CD4-positive, alpha-beta T cell treated with Interleukin-21 for 1 hour (primary cell): ENCODE measurements at regions not wholly inside any gene's neighbourhood (a gene's known extent, or its start where the extent isn't known, plus 50 kb on each side); places are given as distances from the start of the nearest gene placed in this dataset.
"Not testable (repeated sequence)": the region's sequence is repeated elsewhere in the genome, so short reads cannot be mapped to it uniquely, and the experiment has no call there.

Experiments
- DNase-seq: peaks from one replicate; pipeline ENCODE4 v3.0.0-alpha.2; 2020

DNA sequence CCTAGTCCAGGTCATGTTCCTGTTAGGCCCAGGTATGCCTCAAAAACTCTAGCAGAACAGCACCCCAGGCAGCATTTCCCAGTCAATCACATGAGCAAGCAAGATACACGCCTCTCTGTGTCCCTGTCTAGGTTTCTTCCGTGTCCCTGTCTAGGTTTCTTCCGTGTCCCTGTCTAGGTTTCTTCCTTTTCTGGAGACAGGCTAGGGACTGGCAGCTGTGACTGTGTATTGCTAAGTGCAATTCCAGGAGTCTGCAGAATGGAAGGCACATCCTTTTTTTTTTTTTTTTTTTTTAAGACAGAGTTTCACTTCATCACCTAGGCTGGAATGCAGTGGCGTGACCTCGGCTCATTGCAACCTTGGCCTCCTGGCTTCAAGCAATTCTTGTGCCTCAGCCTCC lies 77.6 kb downstream of the SETD4 start:
- DNase-seq = no peak

DNA sequence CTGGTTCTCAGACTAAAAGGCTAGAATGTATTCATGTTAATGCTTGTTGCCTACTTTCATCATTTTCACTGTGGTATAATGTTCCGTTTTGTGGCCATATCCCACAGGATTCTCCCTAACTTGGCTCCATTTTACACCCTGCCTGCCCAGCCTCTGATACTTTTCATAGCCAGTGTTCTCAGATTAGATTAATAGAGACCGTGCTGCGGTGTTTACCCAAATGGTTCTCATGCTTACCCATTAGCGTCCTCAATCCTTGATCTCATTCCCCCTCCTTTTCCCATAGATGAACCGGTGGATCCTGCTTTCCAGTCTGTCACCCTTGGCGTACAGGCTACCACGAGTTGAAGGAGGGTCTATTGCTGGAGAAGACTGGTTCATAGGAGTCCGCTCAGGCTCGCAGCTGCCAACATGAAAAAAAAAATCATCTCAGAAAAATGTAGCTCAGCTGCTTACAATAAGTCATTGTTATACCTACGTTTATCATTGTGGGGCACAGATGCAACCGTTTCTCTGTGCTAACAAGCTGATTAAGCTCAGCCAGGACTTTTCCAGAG lies 78.7 kb downstream of the SETD4 start:
- no peak for DNase-seq

DNA sequence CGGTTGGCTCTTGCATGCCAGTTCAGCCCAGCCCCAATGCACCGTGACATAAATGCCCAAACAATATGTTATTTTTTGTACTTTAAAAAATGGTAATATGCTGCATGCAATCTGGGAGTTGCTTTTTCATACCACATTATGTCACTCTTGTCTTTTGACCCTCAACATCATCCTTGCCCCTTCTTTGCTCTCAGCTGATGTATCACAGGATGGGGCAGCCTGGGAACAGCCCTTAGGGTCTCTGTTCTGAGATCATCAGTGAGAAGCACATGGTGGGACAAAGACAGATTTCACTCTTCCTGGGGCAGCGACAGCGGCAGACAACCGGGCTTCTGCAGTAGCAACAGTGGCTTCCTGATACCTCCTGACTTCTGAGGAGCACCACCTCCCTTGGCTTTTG lies 79.5 kb downstream of the SETD4 start:
- DNase-seq = no peak

DNA sequence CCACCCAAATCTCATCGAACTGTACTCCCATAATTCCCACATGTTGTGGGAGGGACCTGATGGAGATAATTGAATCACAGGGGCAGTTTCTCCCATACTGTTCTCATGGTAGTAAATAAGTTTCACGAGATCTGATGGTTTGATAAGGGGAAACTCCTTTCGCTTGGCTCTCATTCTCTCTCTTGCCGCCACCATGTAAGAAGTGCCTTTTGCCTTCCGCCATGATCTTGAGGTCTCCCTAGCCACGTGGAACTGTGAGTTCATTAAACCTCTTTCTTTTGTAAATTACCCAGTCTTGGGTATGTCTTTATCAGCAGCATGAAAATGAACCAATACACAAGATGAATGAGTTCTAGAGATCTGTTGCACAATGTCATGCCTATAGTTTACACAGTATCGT lies 82.5 kb downstream of the SETD4 start:
- not testable (repeated sequence) for DNase-seq

DNA sequence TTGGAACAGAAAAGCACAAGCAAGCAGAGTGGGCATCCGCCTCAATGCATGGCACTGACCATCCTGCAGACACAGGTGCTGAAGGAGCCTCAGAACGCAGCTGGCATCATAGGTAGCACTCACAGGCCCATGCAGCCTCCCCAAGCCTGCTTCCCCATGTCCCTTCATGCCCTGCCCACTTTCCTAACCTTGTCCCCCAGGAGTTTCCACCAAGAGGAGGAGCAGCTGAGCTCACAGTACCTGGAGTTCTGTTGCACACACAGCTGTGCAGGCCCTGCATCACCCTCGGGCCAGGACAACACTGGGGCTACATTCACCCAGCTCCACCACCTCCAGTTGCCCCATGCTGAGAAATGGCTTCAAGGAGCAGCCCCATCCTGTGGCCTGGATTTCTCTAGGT lies 83.4 kb downstream of the SETD4 start:
- no peak for DNase-seq

DNA sequence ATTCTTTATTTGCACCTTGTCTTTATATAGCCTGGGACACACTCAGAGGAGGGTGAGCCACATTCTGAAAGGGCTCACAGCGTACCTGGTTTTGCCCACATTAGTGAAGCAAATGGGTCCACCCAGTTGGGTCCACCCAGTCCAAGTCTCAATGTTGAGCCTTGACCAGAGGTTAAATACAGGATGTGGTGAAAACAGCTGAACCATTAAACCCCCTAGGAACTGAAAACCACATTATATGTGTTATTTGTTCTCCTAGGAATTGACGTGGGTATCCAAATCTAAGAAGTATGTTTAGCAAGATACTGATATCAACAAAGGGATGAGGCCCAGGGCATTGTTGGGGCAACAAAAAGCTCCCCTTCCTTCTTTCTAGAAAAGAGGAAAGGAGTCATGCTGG lies 83.8 kb downstream of the SETD4 start:
- DNase-seq = no peak

DNA sequence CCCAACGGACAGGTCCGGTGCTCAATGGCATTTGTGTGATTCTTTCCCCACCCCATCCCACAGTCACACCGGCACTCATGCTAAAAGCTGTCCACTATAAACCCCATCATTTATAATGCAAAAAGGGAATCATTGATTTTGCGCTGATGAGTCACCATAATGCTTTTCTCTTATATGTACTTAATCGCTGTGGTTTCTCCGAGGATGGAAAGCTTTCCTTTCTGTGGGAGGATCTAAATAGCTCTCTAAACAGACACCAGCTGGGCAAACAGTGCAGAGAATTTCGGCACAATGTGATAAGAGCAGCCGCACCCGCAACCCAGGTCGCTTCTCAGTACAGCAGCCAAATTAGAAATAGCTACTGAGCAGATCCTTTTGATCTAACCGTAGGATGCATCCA lies 85.6 kb downstream of the SETD4 start:
- DNase-seq = no peak

DNA sequence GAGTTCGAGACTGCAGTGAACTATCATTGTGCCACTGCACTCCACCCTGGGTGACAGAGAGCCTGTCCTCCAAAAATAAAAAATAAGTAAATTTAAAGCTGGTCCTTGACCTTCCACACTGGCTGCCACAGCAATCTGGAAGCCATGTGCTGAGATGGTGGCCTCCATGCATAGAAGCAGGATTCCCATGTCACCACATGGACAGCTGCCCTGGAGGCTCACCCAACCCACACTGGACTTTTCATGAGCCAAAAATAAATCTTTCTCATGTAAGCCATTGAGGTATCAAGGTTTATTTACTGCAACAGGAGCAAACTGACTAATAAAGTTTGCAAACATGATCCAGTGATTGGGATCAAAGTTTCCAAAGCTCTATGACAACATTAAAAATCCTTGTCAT lies 88.5 kb downstream of the SETD4 start:
- no peak for DNase-seq

DNA sequence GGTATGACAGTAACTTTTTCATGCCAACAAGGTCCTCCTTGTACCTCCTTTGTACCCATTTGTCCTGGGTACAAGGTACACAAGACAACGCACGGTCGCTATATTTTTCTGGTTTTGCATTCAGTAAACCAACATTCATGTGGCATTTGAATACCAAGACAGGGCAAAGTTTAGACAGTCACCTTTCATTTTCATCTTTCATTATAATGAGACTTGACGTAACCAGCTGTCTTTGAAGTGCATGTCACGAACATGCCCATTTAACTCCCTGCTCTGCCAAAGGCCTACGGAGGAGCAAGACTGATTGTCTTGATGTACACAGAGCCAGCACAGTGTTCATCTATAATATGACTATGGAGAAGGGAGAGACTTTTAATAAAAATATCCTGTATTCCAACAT lies 91.0 kb downstream of the SETD4 start:
- DNase-seq = no peak

DNA sequence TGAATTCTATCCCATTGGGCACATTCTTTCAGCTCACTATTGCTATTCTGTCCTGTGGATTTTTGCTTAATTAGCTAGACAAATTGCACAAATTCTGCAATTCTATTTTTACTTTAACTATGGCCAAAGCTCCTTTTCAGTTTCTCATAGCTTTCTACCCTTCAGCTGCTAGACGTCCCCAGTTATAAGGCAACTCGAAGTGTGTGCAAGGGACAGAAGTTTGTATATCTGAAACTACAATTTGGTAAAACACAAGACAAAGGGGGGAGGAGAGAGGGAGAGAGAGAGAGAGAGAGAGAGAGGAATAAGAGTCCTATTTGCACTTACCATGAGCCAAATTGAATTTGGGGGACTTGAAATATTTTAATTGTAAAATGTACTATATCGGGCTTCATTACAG lies 91.8 kb downstream of the SETD4 start:
- no peak for DNase-seq

DNA sequence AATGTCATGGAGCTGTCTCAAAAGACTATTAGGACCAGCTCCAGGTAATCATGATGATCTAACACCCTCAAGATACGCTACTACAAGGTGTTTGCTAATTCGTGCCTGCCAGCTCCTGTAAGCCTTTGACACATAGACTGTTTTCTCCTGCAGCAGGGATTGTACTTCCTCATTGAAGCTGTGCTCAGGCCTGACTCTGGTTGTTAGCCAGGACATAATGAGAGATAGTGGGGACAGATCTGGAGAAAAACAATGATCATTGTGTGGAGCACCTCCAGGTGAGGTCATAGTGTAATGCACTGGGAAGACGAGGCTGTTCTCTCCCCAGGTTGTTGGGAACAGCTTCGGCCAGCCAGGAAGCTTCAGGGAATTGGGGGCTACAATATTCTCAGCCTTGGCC lies 94.6 kb downstream of the SETD4 start:
- DNase-seq = no peak

DNA sequence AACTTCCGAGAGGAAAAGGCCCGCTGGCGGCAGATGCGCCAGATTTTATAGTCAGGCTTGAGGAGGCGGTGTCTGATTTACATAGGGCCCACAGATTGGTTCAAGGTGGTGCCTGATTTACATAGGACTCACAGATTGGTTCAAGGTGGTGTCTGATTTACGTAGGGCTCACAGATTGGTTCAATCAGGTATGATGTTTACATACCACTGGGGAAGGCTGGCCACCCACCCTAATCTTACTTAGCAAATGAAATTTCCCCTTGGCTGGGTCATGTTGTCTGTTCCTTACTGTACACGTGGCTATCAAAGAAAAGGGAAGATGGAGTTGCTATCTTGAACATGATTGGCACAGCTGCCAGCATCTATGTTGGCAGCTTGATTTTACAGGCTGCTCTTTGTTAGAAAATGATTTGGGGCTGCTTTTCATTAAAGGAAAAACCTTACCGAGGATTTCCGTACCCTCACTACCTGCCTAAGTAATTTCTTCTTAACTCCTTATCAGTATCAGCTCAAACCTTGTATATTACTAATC lies 96.3 kb downstream of the SETD4 start:
- DNase-seq = no peak

DNA sequence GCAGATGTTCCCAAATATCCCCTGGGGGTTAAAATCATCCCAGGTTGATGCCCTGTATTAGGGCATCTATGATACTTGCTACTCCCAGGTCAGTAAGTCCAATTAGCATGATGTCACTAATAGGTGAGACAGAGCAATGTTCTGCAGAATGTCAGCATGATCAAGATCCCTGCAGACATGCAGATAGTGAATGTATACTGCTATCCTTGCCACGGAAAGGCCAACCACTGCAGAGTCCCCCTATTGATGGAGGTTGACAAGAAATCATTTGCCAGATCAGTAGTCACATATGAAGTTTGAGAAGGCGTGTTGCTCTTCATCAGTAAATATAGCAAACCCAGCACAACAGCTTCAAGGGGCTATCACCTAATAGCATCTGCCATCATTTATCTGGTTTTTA lies 97.4 kb downstream of the SETD4 start:
- no peak for DNase-seq

DNA sequence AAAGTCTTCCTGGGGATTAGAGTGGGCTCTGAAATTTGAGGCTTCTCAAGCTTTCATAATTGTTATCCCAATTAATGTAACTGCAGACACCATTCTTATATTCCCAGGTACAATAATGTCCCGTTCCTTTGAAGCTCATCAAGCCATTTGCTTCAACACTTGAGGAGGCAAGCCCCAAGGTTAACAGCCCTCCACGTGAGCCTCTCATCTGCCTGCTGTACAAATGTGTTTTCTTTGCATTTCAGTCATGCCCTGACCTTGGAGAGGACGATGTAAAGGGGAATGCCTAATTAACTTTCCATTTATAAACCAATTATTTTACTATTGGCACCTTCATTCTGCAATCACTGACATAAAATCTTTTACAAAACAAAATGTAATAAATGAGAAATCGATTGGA lies 106.3 kb downstream of the SETD4 start:
- DNase-seq = no peak

DNA sequence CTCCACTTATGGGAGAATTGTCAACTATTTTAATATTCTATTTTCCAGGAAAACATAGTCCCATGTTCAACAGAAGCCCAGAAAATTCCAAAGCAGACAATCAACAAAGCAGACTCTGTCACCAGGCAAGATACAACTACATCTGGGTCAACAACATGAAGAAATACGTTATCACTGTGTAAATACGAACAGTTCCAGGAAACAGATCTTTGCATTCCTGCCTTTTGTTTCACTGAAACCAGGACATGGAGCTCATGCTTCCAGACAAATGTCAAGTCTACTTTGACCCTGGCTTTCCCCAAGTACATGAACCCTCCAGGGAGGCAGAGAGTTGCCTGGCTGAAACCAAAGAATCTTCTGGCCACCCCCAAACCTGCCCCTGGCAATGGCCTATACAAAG lies 106.7 kb downstream of the SETD4 start:
- DNase-seq = no peak

DNA sequence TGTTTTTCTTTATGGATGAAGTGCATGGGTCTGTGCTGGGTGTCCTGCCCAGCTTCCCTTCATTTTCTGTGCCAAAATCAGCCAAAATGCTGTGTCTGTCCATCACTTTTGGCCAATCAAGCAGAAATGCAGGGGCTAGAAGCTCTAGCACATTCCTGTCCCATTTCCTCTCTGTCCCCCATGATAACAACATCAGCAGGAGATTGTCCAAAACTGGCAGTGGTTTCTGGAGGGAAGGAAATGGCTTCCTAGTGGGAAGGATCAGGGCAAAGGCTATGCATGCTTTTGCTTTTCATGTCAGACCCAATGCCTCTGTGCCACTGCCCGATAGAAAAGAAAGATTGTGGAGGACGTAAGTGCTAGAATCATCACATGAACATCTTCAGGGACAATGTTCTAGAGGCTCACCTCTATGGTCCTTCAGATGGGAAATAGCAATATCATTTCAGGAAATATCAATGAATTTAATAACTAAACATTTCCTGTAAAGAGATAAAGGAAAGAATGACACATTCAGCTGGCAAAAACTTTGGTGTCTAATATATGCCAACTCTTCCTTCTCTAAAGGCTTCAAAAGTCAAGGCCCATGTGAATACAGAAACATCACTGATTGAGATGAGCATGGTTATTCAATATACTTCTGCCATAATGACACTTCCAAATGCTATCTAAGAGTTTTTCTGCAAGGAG lies 107.5 kb downstream of the SETD4 start:
- no peak for DNase-seq

DNA sequence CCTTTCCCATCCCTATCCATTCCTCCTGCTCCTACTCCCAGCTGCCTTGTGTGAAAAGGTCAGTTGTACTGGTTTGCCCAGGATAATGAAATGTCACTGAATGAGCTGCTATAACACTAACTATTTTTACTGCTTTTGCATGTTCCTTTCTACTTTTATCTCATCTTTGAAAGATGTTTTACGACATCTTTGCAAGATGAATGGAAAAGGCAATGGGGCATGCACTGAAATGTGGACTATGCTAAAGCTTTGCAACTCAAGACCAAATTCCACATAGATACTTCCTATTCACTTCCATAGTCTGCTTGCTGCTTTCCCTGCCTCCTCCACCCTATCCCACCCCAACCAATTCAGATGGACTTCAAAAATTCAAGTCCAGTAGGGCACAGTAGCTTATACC lies 111.3 kb downstream of the SETD4 start:
- no peak for DNase-seq

DNA sequence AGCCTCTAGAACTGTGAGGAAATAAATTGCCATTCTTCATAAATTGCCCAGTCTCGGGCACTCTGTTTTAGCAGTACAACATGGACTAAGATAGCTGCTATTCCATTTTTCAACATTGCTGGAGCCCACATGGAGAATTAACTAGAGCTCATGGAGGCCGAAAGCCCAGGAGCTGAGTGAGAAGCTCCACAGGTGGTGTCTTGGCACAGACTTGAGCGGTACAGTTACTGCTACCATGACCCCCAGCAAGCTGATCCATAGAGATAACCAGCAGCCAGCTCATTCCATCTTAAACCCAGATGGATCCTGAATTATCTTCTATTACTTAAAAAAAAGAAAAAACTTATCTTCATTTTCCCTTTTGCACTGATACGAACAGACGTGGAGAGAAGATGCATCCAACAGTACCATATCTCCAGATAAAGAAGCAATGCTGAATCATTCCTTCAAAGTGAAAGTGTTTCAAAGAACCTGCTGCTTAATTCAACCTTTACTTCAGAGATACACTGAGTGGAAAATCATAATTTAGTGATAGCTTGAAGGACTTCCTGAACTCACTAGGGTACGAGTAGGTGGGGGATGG lies 115.1 kb downstream of the SETD4 start:
- DNase-seq = no peak

DNA sequence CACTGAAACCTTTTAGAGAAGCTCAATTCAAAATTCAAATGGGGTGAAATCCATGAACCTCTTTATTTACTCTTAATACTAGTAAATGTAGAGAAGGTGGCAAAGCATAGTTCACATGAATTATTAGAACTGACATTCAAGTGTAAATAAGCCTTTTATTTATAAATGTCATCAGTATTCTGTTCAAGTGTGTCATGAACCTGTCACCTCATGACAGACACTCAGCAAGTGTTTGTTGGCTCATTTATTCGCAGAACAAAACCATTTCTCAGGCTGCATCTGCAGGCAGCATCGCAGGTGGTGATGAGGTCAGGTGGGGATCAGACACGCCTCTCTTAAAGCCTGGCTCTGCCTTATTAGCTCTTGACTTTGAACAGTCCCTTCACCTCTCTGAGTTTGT lies 116.6 kb downstream of the SETD4 start:
- no peak for DNase-seq

DNA sequence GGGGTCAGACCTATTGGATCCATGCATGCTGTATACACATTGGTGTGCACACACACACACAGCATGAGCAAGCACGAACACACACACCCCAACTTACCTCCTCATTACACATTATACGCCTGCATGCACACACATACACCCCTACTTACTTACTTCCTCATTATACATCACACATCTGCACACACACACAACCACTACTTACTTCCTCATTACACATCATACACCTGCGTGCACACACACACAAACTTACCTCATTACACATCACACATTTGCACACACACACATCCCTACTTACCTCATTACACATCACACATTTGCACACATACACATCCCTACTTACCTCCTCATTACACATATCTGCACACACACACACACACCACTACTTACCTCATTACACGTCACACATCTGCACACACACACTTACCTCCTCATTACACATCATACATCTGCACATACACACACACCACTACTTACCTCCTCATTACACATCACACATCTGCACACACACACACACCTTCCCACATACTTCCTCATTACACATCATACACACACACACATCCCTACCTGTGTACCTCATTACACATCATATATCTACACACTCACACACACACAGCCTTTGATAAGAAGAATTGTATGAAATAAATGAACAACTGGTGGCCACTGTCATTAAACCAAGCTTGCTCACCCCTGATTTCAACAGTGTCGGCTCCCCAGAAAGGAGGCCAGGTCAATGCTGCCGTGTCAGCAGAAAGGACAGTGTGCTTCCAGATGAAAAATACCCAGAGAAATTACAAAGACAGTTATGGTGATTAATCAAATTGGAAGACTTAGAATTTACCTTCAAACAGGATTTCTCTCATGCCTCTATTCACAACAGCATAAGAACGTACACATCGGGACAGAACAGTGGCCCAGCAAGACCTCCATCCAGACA lies 117.8 kb downstream of the SETD4 start:
- no peak for DNase-seq

DNA sequence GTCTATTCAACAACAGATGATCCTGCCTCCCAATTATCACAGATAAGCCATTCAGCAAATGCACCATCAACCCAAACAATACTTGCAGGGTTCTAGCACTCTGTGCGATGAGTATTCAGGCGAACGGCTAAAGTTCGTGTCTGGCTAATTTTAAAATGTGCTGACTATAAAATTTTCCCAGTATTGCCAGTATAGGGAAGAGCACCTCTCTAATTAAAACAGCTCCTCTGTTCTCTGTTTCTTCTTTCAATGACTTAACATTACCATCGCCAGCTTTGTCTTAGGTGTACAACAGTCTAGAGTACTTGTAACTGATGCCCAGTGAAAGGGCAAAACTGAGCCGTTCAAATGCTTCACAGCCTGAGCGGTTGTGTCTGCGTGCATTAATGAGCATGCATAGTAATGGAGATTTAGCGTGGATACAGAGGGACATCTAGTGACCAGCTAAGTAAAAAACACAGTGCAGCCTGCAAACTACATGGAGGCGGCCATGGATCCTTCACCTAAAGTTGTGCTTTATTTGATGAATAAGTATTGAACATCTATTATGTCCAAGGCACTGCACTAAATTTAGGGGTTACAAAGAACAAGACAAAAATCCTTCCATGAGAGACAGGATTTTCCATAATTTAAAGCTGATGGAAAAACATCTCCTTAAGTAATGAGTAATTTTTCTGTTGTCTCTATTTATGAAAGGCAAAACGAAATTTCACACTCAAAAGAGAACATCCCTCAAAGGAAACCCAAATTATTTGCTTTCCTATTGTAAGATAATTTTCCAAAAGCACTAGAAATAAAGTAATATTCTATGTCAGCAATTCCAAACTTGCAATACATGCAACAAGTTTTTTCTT lies 120.0 kb downstream of the SETD4 start:
- DNase-seq = no peak

DNA sequence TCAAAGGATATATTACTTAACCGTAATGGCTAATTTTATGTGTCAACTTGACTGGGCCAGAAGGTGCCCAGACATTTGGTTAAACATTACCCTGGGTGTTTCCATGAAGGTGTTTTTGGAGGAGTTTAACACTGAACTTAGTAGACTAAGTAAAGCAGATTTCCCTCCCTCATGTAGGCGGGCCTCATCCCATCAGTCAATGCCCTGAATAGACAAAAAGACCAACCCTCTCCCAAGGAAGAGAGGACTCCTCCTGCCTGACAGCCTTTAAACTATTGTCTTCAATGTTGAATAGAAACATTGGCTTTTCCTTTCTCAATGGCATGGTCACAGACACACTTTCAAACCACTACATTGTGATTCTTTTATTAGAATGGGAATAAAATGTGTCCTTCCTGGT lies 121.9 kb downstream of the SETD4 start:
- no peak for DNase-seq

DNA sequence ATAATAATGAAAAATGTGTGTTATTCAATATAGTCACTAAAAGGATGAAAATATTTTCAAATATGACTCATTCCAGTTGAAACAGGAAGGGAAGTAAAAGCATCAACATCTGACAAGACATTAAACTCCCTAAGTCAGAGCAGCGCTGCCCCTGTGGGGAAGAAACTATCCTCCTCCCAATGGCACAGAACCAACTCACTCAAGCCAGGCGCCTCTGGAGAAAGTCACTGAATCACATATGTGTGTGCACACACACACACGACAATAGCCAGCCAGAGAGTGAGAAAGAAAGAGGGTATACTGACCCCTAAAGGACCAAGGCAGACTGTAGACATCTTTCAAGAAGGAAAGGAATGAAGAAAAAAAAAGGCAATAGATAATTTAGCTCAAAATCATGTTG lies 126.9 kb downstream of the SETD4 start:
- DNase-seq = no peak
